ENCODE measurements at regions not wholly inside any gene's neighbourhood (a gene's known extent, or its start where the extent isn't known, plus 50 kb on each side); places are given as distances from the start of the nearest gene placed in this dataset.
"Not testable (repeated sequence)": the region's sequence is repeated elsewhere in the genome, so short reads cannot be mapped to it uniquely, and the experiment has no call there.

- Mint-ChIP-seq H3K4me1 (ENCODE audit: unreplicated experiment) (no peaks in the 10 kb centered on the region), H3K36me3 (ENCODE audit: low read depth, unreplicated experiment) (peaks cover 4% of the 10 kb centered on the region), H3K27ac (ENCODE audit: unreplicated experiment) (no peak overlapping the region), H3K4me3 (ENCODE audit: unreplicated experiment) (no peak overlapping the region), H3K27me3 (ENCODE audit: unreplicated experiment) (no peaks in the 10 kb centered on the region), H3K9me3 (ENCODE audit: unreplicated experiment) (peaks cover 24% of the 10 kb centered on the region)
- no peak for DNase-seq (ENCODE audit: low spot score)
- no peak for TF ChIP-seq CTCF (IDR thresholded peaks at IDR 0.05; ENCODE audit: unreplicated experiment)
Observed at GRCh38 chr11:50174975-50175374, 142.3 kb downstream of the OR4C45 start.

- Mint-ChIP-seq H3K4me3 (ENCODE audit: unreplicated experiment) (no peak overlapping the region), H3K36me3 (ENCODE audit: low read depth, unreplicated experiment) (no peaks in the 10 kb centered on the region), H3K4me1 (ENCODE audit: unreplicated experiment) (no peaks in the 10 kb centered on the region), H3K27ac (ENCODE audit: unreplicated experiment) (no peak overlapping the region), H3K27me3 (ENCODE audit: unreplicated experiment) (no peaks in the 10 kb centered on the region), H3K9me3 (ENCODE audit: unreplicated experiment) (peaks cover 17% of the 10 kb centered on the region)
- DNase-seq (ENCODE audit: low spot score), result no peak
- TF ChIP-seq CTCF (IDR thresholded peaks at IDR 0.05; ENCODE audit: unreplicated experiment), result no peak
Observed at GRCh38 chr11:50178737-50179136, 146.1 kb downstream of the OR4C45 start.

GRCh38 chr11:50181334-50181733, 148.7 kb downstream of the OR4C45 start:
- no peak overlapping the region for H3K4me3 Mint-ChIP-seq (ENCODE audit: unreplicated experiment)
- H3K27ac Mint-ChIP-seq (ENCODE audit: unreplicated experiment), result no peak overlapping the region
- peaks cover 24% of the 10 kb centered on the region for H3K9me3 Mint-ChIP-seq (ENCODE audit: unreplicated experiment)
- H3K27me3 Mint-ChIP-seq (ENCODE audit: unreplicated experiment), result no peaks in the 10 kb centered on the region
- no peak for DNase-seq (ENCODE audit: low spot score)
- H3K36me3 Mint-ChIP-seq (ENCODE audit: low read depth, unreplicated experiment), result no peaks in the 10 kb centered on the region
- H3K4me1 Mint-ChIP-seq (ENCODE audit: unreplicated experiment), result no peaks in the 10 kb centered on the region
- TF ChIP-seq CTCF (IDR thresholded peaks at IDR 0.05; ENCODE audit: unreplicated experiment), result no peak

GRCh38 chr11:50182486-50182885, 149.8 kb downstream of the OR4C45 start:
- no peaks in the 10 kb centered on the region for H3K27me3 Mint-ChIP-seq (ENCODE audit: unreplicated experiment)
- no peak overlapping the region for H3K4me3 Mint-ChIP-seq (ENCODE audit: unreplicated experiment)
- no peak for TF ChIP-seq CTCF (IDR thresholded peaks at IDR 0.05; ENCODE audit: unreplicated experiment)
- no peaks in the 10 kb centered on the region for H3K4me1 Mint-ChIP-seq (ENCODE audit: unreplicated experiment)
- DNase-seq (ENCODE audit: low spot score), result no peak
- no peak overlapping the region for H3K27ac Mint-ChIP-seq (ENCODE audit: unreplicated experiment)
- peaks cover 24% of the 10 kb centered on the region for H3K9me3 Mint-ChIP-seq (ENCODE audit: unreplicated experiment)
- no peaks in the 10 kb centered on the region for H3K36me3 Mint-ChIP-seq (ENCODE audit: low read depth, unreplicated experiment)

GRCh38 chr11:50183170-50183569, 150.5 kb downstream of the OR4C45 start:
- not testable (repeated sequence) for H3K4me3 Mint-ChIP-seq (ENCODE audit: unreplicated experiment); H3K27me3 Mint-ChIP-seq (ENCODE audit: unreplicated experiment); H3K4me1 Mint-ChIP-seq (ENCODE audit: unreplicated experiment); DNase-seq (ENCODE audit: low spot score); H3K27ac Mint-ChIP-seq (ENCODE audit: unreplicated experiment); H3K36me3 Mint-ChIP-seq (ENCODE audit: low read depth, unreplicated experiment)
- peaks cover 23% of the 10 kb centered on the region for H3K9me3 Mint-ChIP-seq (ENCODE audit: unreplicated experiment)

- H3K36me3 Mint-ChIP-seq (ENCODE audit: low read depth, unreplicated experiment), result no peaks in the 10 kb centered on the region
- peaks cover 21% of the 10 kb centered on the region for H3K9me3 Mint-ChIP-seq (ENCODE audit: unreplicated experiment)
Observed at GRCh38 chr11:50186146-50186545, 153.5 kb downstream of the OR4C45 start.

More at GRCh38 chr11:50186146-50186545, 153.5 kb downstream of the OR4C45 start:
- no peak for DNase-seq (ENCODE audit: low spot score)
- H3K27me3 Mint-ChIP-seq (ENCODE audit: unreplicated experiment), result no peaks in the 10 kb centered on the region
- no peak for TF ChIP-seq CTCF (IDR thresholded peaks at IDR 0.05; ENCODE audit: unreplicated experiment)
- H3K27ac Mint-ChIP-seq (ENCODE audit: unreplicated experiment), result no peak overlapping the region
- no peak overlapping the region for H3K4me3 Mint-ChIP-seq (ENCODE audit: unreplicated experiment)
- no peaks in the 10 kb centered on the region for H3K4me1 Mint-ChIP-seq (ENCODE audit: unreplicated experiment)
